Panc1 (cell line): ENCODE measurements at regions not wholly inside any gene's neighbourhood (a gene's known extent, or its start where the extent isn't known, plus 50 kb on each side); places are given as distances from the start of the nearest gene placed in this dataset.

Source experiments
- CTCF ChIP-seq: fragments of 450-650 bp; IDR thresholded peaks from 2 replicates; pipeline ENCODE4 v1.5.1; 2017; ENCODE audit warnings: mild to moderate bottlenecking
- REST ChIP-seq, 2 experiments: IDR thresholded peaks; 2 replicates each; pipeline ENCODE4 v1.6.1; 2011 to 2012; ENCODE audit warnings: low read depth in 2 of 2, control low read depth in 1 of 2, low read length in 1 of 2, mild to moderate bottlenecking in 1 of 2, moderate library complexity in 1 of 2; ENCODE audit not compliant: insufficient read depth in 1 of 2

- no peak for TF ChIP-seq REST (IDR thresholded peaks at IDR 0.05; ENCODE audit: insufficient read depth in 1 of 2, low read depth in 2 of 2, low read length in 1 of 2)
- no peak for TF ChIP-seq CTCF
Measured at GRCh38 chr5:56607551-56607950, 207.8 kb upstream of the MAP3K1 start.
